ENCODE measurements at regions not wholly inside any gene's neighbourhood (a gene's known extent, or its start where the extent isn't known, plus 50 kb on each side); places are given as distances from the start of the nearest gene placed in this dataset.
A peak's percentile ranks its signal among the peaks of the same experiment; 100 is the strongest.

- DNase-seq (ENCODE audit: low spot score): peak; percentile 89
These were observed 72.9 kb upstream of the DSP start for GRCh38 chr6:7468382-7469081.

- DNase-seq (ENCODE audit: low spot score): no peak
These were observed 71.8 kb upstream of the DSP start for GRCh38 chr6:7469696-7470095.

GRCh38 chr6:7471171-7471570 lies 70.3 kb upstream of the DSP start:
- DNase-seq (ENCODE audit: low spot score): no peak

GRCh38 chr6:7473805-7474719 lies 67.4 kb upstream of the DSP start:
- no peak for DNase-seq (ENCODE audit: low spot score)

- DNase-seq (ENCODE audit: low spot score): no peak
These were observed 66.4 kb upstream of the DSP start for GRCh38 chr6:7475081-7475480.

- DNase-seq (ENCODE audit: low spot score): peak; percentile 86
These were observed 61.6 kb upstream of the DSP start for GRCh38 chr6:7479801-7480266.

- no peak for DNase-seq (ENCODE audit: low spot score)
These were observed 56.8 kb upstream of the DSP start for GRCh38 chr6:7484666-7485065.

- no peak for DNase-seq (ENCODE audit: low spot score)
These were observed 54.5 kb upstream of the DSP start for GRCh38 chr6:7486951-7487350.

GRCh38 chr6:7488494-7488893 lies 53.0 kb upstream of the DSP start:
- no peak for DNase-seq (ENCODE audit: low spot score)

- no peak for DNase-seq (ENCODE audit: low spot score)
These were observed 52.1 kb upstream of the DSP start for GRCh38 chr6:7489376-7489775.

Measured in AG20443 (cell line).